ENCODE measurements at regions not wholly inside any gene's neighbourhood (a gene's known extent, or its start where the extent isn't known, plus 50 kb on each side); places are given as distances from the start of the nearest gene placed in this dataset.

DNA sequence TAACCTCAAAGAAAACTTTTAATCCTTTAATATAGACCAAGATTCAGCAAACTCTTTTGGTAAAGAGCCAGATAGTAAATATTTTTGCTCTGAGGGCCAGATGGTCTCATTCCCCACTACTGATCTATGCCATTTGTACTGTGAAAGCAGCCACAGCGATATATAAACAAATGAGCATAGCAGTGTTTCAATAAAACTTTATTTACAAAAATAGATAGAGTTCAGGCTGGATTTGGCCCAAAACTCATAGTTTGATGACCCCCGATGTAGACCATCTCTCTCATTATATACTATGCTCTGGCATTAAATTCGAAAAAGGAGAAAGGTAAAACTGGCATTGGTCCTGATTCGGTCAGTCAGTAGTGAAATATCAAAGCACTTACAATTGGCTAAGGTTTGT, 195.8 kb upstream of the NRIP1 start:
- no peak for TF ChIP-seq POLR2A (IDR thresholded peaks at IDR 0.05)
- TF ChIP-seq, protein P1, sequence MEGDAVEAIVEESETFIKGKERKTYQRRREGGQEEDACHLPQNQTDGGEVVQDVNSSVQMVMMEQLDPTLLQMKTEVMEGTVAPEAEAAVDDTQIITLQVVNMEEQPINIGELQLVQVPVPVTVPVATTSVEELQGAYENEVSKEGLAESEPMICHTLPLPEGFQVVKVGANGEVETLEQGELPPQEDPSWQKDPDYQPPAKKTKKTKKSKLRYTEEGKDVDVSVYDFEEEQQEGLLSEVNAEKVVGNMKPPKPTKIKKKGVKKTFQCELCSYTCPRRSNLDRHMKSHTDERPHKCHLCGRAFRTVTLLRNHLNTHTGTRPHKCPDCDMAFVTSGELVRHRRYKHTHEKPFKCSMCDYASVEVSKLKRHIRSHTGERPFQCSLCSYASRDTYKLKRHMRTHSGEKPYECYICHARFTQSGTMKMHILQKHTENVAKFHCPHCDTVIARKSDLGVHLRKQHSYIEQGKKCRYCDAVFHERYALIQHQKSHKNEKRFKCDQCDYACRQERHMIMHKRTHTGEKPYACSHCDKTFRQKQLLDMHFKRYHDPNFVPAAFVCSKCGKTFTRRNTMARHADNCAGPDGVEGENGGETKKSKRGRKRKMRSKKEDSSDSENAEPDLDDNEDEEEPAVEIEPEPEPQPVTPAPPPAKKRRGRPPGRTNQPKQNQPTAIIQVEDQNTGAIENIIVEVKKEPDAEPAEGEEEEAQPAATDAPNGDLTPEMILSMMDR (IDR thresholded peaks at IDR 0.05) = no peak

Data from vagina (tissue), 2 donors.